Fibroblast of lung (primary cell): ENCODE measurements at regions not wholly inside any gene's neighbourhood (a gene's known extent, or its start where the extent isn't known, plus 50 kb on each side); places are given as distances from the start of the nearest gene placed in this dataset.

ENCODE experiments used
- EZH2 ChIP-seq: IDR thresholded peaks from 2 replicates; pipeline ENCODE4 v1.5.1; 2012; ENCODE audit warnings: low read length, control low read depth, mild to moderate bottlenecking; ENCODE audit errors: missing control alignments
- TF ChIP-seq, protein P1 (sequence below), 2 donors: IDR thresholded peaks in 1 of 2; conservative IDR thresholded peaks in 1 of 2; 1 replicate in 1 of 2; 2 replicates in 1 of 2; pipeline ENCODE4 v1.5.1; 2011 to 2012; ENCODE audit warnings: low read length in 2 of 2, control low read depth in 1 of 2, inconsistent platforms in 1 of 2, low read depth in 1 of 2, mild to moderate bottlenecking in 1 of 2

GRCh38 chr15:63441266-63441665 is 59.6 kb upstream of the CA12 start:
- no peak for TF ChIP-seq EZH2
- TF ChIP-seq, protein P1, sequence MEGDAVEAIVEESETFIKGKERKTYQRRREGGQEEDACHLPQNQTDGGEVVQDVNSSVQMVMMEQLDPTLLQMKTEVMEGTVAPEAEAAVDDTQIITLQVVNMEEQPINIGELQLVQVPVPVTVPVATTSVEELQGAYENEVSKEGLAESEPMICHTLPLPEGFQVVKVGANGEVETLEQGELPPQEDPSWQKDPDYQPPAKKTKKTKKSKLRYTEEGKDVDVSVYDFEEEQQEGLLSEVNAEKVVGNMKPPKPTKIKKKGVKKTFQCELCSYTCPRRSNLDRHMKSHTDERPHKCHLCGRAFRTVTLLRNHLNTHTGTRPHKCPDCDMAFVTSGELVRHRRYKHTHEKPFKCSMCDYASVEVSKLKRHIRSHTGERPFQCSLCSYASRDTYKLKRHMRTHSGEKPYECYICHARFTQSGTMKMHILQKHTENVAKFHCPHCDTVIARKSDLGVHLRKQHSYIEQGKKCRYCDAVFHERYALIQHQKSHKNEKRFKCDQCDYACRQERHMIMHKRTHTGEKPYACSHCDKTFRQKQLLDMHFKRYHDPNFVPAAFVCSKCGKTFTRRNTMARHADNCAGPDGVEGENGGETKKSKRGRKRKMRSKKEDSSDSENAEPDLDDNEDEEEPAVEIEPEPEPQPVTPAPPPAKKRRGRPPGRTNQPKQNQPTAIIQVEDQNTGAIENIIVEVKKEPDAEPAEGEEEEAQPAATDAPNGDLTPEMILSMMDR (conservative IDR thresholded peaks at IDR 0.05 in 1 of 2, IDR thresholded peaks at IDR 0.05 in 1 of 2; ENCODE audit: low read depth in 1 of 2, low read length in 2 of 2), result no peak
